GM19025 (cell line): ENCODE measurements at regions not wholly inside any gene's neighbourhood (a gene's known extent, or its start where the extent isn't known, plus 50 kb on each side); places are given as distances from the start of the nearest gene placed in this dataset.

Experiments used
- ATAC-seq: cut with Tn5 transposase; IDR thresholded peaks from one replicate; pipeline ENCODE4 v1.9.1; 2021; ENCODE audit warnings: mild to moderate bottlenecking, low read depth, moderate library complexity; ENCODE audit not compliant: unreplicated experiment

DNA sequence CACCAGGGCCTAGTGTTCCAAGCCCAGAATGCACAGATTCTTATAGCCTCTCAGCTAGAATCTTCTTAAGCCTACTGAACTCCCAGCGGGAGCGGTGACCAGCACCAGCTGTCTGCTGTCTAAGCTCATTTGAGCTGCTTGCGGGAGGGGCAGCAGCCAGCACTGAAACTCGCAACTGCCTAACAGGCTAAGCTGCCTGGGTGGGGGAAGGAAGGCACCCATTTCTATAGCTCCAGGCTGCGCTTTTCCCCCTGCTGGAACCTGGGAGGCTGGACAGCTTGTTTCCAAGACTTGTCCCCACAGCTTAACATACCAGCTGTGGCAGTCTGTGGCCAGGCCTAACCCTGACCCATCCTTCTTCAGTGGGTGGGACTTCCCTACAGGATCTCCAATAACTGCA is 512.9 kb downstream of the EFNA5 start:
- ATAC-seq: no peak

DNA sequence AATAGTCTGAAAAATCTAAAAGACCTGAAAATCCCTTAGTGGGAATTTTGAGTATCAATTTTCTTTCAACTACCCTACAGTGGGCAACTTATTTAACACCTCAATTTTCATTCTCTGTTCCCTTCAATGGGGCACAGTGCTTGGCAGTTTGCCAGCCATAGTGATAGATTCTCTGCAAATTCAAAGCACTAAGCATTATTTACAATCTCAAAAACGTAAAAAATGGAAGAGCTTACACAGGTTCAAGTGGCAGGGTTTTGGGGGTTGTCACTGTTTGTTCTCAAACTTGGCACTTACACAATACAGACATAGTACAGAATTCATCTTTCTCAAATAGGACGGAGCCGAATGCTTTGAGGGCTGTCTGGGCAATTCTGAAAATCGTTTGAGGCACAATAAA is 515.0 kb downstream of the EFNA5 start:
- no peak for ATAC-seq

DNA sequence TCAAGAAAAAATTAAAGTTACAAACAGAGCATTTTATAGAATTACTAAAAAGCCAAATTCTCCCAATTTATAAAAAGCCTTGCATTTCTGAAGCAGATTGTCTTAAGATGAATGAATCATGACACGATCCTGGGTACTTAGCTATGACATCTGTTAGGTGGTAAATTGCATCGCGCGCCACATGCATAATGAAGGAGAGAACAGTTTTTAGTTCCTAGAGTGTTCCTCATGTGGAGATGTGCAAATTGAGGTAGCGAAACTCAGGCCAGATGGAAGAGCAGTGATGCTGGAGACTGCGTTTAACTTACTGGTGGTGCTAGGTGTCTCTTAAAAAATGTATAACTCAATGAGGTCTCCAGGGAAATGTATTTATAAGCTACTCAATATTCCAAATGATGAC is 516.1 kb downstream of the EFNA5 start:
- ATAC-seq: no peak

GRCh38 chr5:107153283-107153682 is 517.5 kb downstream of the EFNA5 start:
- no peak for ATAC-seq

DNA sequence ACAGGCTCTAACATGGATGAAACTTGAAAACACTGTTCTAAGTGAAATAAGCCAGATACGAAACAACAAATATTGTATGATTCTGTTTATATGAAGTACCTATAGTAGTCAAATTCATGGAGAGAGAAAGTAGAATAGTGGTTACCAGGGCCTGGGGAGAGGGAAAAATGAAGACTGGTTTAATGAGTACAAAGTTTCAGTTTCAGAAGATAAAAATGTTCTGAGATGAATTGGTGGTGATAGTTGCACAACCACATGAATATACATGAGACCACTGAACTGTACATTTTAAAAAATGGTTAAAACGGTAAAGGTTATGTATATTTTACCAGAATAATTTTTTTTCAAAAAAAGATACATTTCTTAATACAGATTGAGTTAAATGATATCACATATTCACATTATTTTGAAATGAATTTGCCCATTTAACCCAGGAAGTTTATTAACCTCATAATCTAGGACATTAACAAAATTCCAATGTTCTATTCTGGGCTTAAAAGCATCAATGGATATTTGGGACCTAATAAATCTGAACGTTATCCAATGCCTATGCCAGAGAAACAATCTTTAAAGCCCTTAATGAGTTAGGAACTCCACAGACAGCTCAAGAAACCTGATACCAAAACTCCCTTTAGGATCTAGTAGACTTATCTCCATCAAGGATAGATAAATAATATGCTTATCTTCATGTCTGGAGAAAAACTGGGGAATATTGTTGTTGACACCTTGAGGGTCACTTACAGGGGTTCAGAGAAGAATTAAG is 521.3 kb downstream of the EFNA5 start:
- peak; percentile 85 for ATAC-seq

DNA sequence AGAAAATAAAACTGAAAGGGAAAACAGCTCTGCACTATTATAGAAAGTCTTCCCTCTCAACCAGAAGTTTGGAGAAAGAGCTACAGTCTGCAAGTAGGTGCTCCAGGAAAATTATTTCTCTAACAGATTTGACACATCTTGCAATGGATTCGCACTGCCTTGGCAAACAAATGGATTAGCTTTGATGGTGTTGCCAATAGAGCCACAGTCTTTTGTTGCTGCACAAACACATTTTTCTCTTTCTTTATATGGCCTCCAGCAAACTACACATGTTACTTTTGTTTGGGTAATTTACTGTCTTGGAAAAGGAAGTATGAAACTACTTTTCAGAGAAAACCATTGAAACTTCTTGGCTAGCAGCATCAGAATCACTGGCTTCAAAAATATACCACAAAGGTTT is 523.1 kb downstream of the EFNA5 start:
- no peak for ATAC-seq

GRCh38 chr5:107146901-107147300 is 523.8 kb downstream of the EFNA5 start:
- ATAC-seq: no peak

DNA sequence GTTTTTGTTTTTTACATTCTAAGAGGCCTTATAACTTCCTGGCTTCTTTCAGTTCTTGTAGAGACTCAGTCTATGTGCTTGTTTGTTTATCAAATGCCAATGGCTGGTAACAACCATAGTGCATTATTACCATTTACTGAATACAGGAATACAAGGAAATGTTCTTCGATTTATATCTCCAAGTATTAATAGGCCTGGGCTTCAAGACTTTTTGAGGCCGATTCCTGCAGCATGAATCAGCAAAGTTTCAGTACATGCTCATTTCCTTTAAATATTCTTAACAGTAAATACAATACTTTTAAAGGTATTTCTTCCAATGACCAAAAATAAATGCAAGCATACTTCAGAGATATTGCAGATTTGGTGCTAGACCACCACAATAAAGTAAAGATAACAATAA is 535.3 kb downstream of the EFNA5 start:
- no peak for ATAC-seq

GRCh38 chr5:107134931-107135330 is 535.8 kb downstream of the EFNA5 start:
- ATAC-seq: no peak

DNA sequence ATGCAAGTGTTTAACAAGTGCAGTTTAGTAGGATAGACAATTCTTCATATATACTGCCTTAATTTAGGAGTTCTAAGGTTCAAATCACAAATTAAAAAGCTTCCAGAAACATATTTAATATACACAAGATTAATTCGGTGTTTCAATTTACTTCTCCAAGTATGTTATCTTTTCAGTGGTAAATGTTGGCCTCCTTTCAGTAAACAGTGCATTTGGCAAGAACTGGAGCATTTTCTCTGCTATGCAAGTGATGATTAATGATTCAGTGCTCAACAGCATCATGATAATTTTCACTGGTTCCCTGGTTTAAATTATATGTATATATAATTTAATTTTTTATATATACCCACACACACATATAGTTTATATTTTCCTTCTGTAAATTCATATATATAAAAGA is 541.7 kb downstream of the EFNA5 start:
- no peak for ATAC-seq

GRCh38 chr5:107127878-107128277 is 542.9 kb downstream of the EFNA5 start:
- ATAC-seq: no peak

DNA sequence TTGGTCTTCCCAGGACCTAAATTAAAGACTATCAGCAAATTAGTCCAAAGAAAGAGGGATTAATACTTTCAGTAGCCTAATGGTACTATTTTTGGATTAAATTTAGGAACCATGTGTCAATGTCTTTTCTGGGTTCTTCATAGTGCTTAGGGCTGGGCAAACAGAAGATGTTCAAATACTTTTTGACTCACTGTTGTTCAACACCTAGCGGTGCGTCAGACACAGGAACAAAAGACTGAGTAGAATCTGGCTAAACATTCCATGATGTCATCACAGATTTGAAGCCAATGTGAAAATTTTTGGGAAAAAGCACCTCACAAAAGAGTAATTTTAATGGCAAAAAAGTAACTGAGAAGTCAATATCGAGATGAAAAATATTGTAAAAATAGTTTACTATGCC is 544.4 kb downstream of the EFNA5 start:
- ATAC-seq: no peak

DNA sequence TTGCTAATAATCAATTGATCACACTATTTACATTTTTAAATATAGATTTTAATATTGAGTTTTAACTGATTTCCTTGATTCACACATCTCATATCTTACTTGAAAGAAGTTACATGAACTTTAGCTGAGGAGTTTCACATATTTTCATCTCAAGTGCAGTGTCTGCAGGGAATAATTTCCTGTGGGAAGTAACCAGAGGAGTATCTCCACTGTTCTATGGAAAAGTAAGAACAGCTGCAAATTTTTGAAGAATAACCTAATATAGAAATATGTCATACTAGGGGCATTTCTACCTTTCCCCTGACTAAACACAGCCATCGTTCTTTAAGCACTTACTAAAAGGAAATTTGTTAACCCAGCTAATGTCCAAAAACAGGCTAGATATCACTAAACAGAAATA is 546.4 kb downstream of the EFNA5 start:
- no peak for ATAC-seq

DNA sequence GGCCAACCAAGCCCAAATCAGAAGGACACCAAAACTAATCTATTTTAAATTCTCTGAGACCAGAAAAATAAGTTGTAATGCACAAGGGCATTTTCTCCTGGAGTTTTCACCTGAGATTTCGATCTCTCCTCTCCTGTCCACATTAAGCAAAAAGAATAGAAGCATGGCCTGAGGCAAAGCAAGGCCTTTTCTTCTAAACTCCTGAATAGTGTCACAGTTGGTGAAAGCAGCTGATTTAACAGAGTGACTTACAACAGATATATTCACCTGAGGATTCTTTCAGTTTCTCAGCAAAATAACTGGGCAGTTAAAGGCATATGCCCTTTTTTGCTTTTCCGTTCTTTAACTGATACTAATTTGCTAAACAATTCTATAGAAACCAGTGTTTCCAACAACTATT is 547.7 kb downstream of the EFNA5 start:
- ATAC-seq: no peak

GRCh38 chr5:107121793-107122519 is 548.8 kb downstream of the EFNA5 start:
- ATAC-seq: no peak

DNA sequence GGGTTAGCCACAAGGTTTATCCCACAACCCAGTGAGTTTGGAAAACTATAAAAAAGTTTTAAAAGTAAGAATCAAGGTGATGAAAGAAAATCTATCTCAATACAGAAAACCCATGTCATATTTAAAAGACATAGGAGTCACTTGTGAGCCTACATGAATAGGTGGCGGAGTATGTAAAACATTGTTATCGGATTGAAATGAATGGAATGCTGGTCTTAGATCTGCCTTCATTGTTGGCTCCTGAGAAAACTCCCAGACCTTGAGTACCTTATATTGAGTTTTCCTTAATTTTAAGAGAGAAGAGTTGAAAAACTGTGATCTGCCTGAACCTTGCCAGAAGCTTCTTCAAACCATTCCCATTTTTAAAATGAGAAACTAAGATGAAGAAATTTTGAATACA is 551.1 kb downstream of the EFNA5 start:
- no peak for ATAC-seq

DNA sequence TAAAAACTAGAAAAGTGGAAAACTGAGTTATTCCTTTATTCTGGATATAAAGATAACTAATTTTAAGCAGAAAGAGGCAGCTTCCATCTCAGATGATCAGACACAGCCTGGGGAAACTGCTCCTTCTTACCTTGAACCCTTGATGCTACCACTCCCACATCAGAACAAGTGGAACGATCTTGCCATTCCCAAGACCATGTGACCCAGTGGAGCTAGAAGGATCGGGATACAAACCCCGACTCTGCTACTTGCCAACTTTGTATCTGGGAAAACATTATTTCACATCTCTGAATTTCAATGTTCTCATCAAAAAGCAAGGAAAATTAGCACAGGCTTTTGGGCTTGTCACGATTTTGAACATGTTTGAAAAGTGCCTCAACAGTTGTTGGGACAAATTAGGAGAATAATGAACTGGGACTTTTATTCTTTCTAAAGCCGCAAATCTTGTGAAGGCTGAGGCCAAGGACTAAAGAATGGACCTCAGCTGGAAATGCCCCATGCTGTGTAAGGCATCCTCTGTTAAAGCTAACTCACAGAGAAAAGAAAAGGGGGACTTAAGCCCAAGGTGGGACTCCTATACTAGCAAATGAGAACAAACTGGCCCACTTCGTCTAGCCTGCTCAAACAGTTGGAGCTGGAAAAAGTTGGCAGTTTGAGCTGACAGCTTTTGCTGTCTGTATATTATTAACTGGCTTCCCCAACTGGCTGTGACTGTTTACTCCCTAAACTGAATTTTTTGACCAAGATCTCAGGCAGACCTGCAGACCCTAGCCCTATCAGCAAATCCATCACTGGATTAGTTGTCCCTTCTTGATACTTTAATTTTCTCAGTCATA is 552.3 kb downstream of the EFNA5 start:
- ATAC-seq: no peak

- ATAC-seq: no peak
Observed at GRCh38 chr5:107112216-107112615, 558.5 kb downstream of the EFNA5 start.

DNA sequence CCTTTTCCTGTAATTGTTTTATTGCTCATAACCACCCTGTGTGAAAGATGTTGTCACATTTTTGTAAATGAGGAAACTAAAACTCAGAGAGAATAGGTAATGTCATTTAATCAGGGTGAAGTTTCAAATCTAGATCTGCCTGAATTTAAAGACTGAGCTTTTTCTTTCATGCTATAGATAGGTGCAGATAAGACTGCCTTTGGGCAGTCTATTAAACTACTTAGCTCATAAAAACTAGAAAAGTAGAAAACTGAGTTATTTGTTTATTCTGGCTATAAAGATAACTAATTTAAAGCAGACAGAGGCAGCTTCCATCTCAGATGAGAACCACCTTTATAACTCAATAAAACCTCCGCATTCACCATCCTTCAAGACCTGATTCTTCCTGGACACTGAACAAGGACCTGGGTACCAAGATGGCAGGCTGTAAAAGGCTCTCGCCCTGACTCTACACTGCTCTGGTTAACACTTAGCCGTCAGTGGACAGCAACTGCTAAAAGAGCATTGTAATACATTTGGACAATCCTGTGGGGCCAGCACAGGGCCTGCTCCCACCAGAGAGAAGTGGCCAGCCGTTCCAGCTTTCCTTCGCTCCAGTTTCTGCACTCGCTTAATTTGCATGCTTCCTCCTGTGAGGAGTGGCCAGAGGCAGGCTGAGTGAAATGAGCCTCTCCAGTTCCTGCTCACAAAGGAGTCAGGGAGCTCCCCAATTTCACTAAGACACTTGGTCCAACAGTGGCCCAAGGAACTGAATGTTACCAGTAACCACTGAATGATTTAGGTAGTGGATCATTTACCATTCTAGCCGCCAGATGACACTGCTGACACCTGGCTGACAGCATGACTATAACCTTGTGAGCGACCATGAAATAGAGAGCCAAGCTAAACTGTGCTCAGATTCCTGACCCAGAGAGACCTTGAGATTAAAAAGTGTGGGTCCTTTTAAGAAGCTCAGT is 566.4 kb downstream of the EFNA5 start:
- ATAC-seq: peak; percentile 89

- no peak for ATAC-seq
Observed at GRCh38 chr5:107103522-107103921, 567.2 kb downstream of the EFNA5 start.
